ENCODE measurements at regions not wholly inside any gene's neighbourhood (a gene's known extent, or its start where the extent isn't known, plus 50 kb on each side); places are given as distances from the start of the nearest gene placed in this dataset.

GRCh38 chr2:31674446-31674845 is 93.7 kb upstream of the SRD5A2 start:
- no peaks in the 10 kb centered on the region for H3K36me3 Mint-ChIP-seq (ENCODE audit: low read depth, unreplicated experiment)
- no peak for FAIRE-seq
- no peaks in the 10 kb centered on the region for H3K9me3 Mint-ChIP-seq (ENCODE audit: unreplicated experiment)

GRCh38 chr2:31666878-31667277 is 86.1 kb upstream of the SRD5A2 start:
- Histone ChIP-seq H3K27me3 (ENCODE audit: insufficient read depth, low read length) (no peaks in the 10 kb centered on the region), H3K79me2 (ENCODE audit: insufficient read depth, low read length) (no peaks in the 10 kb centered on the region), H3K4me3 (ENCODE audit: insufficient read depth, low read depth, low read length) (no peak overlapping the region), H3K9ac (ENCODE audit: low read length) (no peak overlapping the region), H2AFZ (ENCODE audit: low read depth, low read length) (no peak overlapping the region), H3K9me3 (ENCODE audit: insufficient read depth, low read depth, low read length) (no peaks in the 10 kb centered on the region), H3K36me3 (ENCODE audit: insufficient read depth, low read length) (no peaks in the 10 kb centered on the region), H3K4me1 (ENCODE audit: insufficient read depth, low read length) (no peaks in the 10 kb centered on the region), H3K4me2 (ENCODE audit: low read length) (no peak overlapping the region), H4K20me1 (ENCODE audit: insufficient read depth, low read length) (no peaks in the 10 kb centered on the region), H3K27ac (ENCODE audit: low read depth, low read length) (no peak overlapping the region)
- no peak for DNase-seq (ENCODE audit: low read depth)
- Mint-ChIP-seq H3K9me3 (ENCODE audit: unreplicated experiment) (no peaks in the 10 kb centered on the region), H3K4me1 (ENCODE audit: low read depth, unreplicated experiment) (no peaks in the 10 kb centered on the region), H3K4me3 (ENCODE audit: unreplicated experiment) (no peak overlapping the region), H3K27ac (ENCODE audit: unreplicated experiment) (no peak overlapping the region), H3K36me3 (ENCODE audit: low read depth, unreplicated experiment) (no peaks in the 10 kb centered on the region), H3K27me3 (ENCODE audit: low read depth, unreplicated experiment) (peaks cover 4% of the 10 kb centered on the region)
- TF ChIP-seq, protein P1, sequence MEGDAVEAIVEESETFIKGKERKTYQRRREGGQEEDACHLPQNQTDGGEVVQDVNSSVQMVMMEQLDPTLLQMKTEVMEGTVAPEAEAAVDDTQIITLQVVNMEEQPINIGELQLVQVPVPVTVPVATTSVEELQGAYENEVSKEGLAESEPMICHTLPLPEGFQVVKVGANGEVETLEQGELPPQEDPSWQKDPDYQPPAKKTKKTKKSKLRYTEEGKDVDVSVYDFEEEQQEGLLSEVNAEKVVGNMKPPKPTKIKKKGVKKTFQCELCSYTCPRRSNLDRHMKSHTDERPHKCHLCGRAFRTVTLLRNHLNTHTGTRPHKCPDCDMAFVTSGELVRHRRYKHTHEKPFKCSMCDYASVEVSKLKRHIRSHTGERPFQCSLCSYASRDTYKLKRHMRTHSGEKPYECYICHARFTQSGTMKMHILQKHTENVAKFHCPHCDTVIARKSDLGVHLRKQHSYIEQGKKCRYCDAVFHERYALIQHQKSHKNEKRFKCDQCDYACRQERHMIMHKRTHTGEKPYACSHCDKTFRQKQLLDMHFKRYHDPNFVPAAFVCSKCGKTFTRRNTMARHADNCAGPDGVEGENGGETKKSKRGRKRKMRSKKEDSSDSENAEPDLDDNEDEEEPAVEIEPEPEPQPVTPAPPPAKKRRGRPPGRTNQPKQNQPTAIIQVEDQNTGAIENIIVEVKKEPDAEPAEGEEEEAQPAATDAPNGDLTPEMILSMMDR (IDR thresholded peaks at IDR 0.05; ENCODE audit: insufficient read depth, low read depth, low read length): no peak
- no peak for TF ChIP-seq EZH2 (IDR thresholded peaks at IDR 0.05; ENCODE audit: insufficient read depth, low read length)
- no peak for FAIRE-seq

More at GRCh38 chr2:31674446-31674845, 93.7 kb upstream of the SRD5A2 start:
- H3K27me3 ChIP-seq (ENCODE audit: insufficient read depth, low read length): no peaks in the 10 kb centered on the region
- H3K4me1 Mint-ChIP-seq (ENCODE audit: low read depth, unreplicated experiment): peaks cover 3% of the 10 kb centered on the region
- no peak overlapping the region for H3K4me3 Mint-ChIP-seq (ENCODE audit: unreplicated experiment)
- H2AFZ ChIP-seq (ENCODE audit: low read depth, low read length): no peak overlapping the region
- no peaks in the 10 kb centered on the region for H3K27me3 Mint-ChIP-seq (ENCODE audit: low read depth, unreplicated experiment)
- DNase-seq (ENCODE audit: low read depth): no peak
- no peaks in the 10 kb centered on the region for H4K20me1 ChIP-seq (ENCODE audit: insufficient read depth, low read length)
- H3K4me2 ChIP-seq (ENCODE audit: low read length): no peak overlapping the region
- TF ChIP-seq EZH2 (IDR thresholded peaks at IDR 0.05; ENCODE audit: insufficient read depth, low read length): no peak
- TF ChIP-seq, protein P1 (IDR thresholded peaks at IDR 0.05; ENCODE audit: insufficient read depth, low read depth, low read length): no peak
- H3K27ac Mint-ChIP-seq (ENCODE audit: unreplicated experiment): no peak overlapping the region
- no peaks in the 10 kb centered on the region for H3K9me3 ChIP-seq (ENCODE audit: insufficient read depth, low read depth, low read length)
- no peak overlapping the region for H3K9ac ChIP-seq (ENCODE audit: low read length)
- H3K4me3 ChIP-seq (ENCODE audit: insufficient read depth, low read depth, low read length): no peak overlapping the region
- H3K4me1 ChIP-seq (ENCODE audit: insufficient read depth, low read length): no peaks in the 10 kb centered on the region
- no peaks in the 10 kb centered on the region for H3K36me3 ChIP-seq (ENCODE audit: insufficient read depth, low read length)
- no peaks in the 10 kb centered on the region for H3K79me2 ChIP-seq (ENCODE audit: insufficient read depth, low read length)
- H3K27ac ChIP-seq (ENCODE audit: low read depth, low read length): no peak overlapping the region

GRCh38 chr2:31664949-31665724 is 84.4 kb upstream of the SRD5A2 start:
- H3K36me3 Mint-ChIP-seq (ENCODE audit: low read depth, unreplicated experiment): no peaks in the 10 kb centered on the region

More at GRCh38 chr2:31664949-31665724, 84.4 kb upstream of the SRD5A2 start:
- no peaks in the 10 kb centered on the region for H4K20me1 ChIP-seq (ENCODE audit: insufficient read depth, low read length)
- H3K4me2 ChIP-seq (ENCODE audit: low read length): no peak overlapping the region
- H3K27ac Mint-ChIP-seq (ENCODE audit: unreplicated experiment): no peak overlapping the region
- no peak overlapping the region for H2AFZ ChIP-seq (ENCODE audit: low read depth, low read length)
- H3K9me3 Mint-ChIP-seq (ENCODE audit: unreplicated experiment): no peaks in the 10 kb centered on the region
- H3K27ac ChIP-seq (ENCODE audit: low read depth, low read length): no peak overlapping the region
- H3K4me3 Mint-ChIP-seq (ENCODE audit: unreplicated experiment): no peak overlapping the region
- DNase-seq (ENCODE audit: low read depth) (no peak), FAIRE-seq (no peak)
- H3K27me3 Mint-ChIP-seq (ENCODE audit: low read depth, unreplicated experiment): peaks cover 4% of the 10 kb centered on the region
- no peak overlapping the region for H3K9ac ChIP-seq (ENCODE audit: low read length)
- no peaks in the 10 kb centered on the region for H3K79me2 ChIP-seq (ENCODE audit: insufficient read depth, low read length)
- no peaks in the 10 kb centered on the region for H3K9me3 ChIP-seq (ENCODE audit: insufficient read depth, low read depth, low read length)
- no peak overlapping the region for H3K4me3 ChIP-seq (ENCODE audit: insufficient read depth, low read depth, low read length)
- H3K4me1 Mint-ChIP-seq (ENCODE audit: low read depth, unreplicated experiment): no peaks in the 10 kb centered on the region
- TF ChIP-seq, protein P1 (IDR thresholded peaks at IDR 0.05; ENCODE audit: insufficient read depth, low read depth, low read length): no peak
- no peak for TF ChIP-seq EZH2 (IDR thresholded peaks at IDR 0.05; ENCODE audit: insufficient read depth, low read length)
- no peaks in the 10 kb centered on the region for H3K36me3 ChIP-seq (ENCODE audit: insufficient read depth, low read length)
- no peaks in the 10 kb centered on the region for H3K27me3 ChIP-seq (ENCODE audit: insufficient read depth, low read length)
- H3K4me1 ChIP-seq (ENCODE audit: insufficient read depth, low read length): no peaks in the 10 kb centered on the region
